ENCODE measurements at regions not wholly inside any gene's neighbourhood (a gene's known extent, or its start where the extent isn't known, plus 50 kb on each side); places are given as distances from the start of the nearest gene placed in this dataset.

GRCh38 chr9:99694393-99694792, 127.3 kb upstream of the NR4A3 start:
- TF ChIP-seq CTCF (IDR thresholded peaks at IDR 0.05 in 4 of 5, conservative IDR thresholded peaks at IDR 0.05 in 1 of 5) (no peak), POLR2A (IDR thresholded peaks at IDR 0.05) (no peak)
